GM12865 (cell line): ENCODE measurements at regions not wholly inside any gene's neighbourhood (a gene's known extent, or its start where the extent isn't known, plus 50 kb on each side); places are given as distances from the start of the nearest gene placed in this dataset.
A peak's percentile ranks its signal among the peaks of the same experiment; 100 is the strongest.

Experiments used
- DNase-seq: peaks from one replicate; pipeline ENCODE4 v3.0.0; 2010; ENCODE audit warnings: low read depth
- H3K4me3 ChIP-seq: 2 replicates; pipeline ENCODE4 v1.5.1; 2011; ENCODE audit warnings: mild to moderate bottlenecking, low read depth, low read length, control low read depth
- CTCF ChIP-seq: IDR thresholded peaks from 2 replicates; pipeline ENCODE4 v1.5.1; 2011; ENCODE audit warnings: low read length, control low read depth, low read depth, inconsistent platforms; ENCODE audit not compliant: insufficient read depth; ENCODE audit errors: missing control alignments

- no peak for TF ChIP-seq CTCF
- DNase-seq: no peak
- H3K4me3 ChIP-seq: no peak overlapping the region
Observed at GRCh38 chr10:130921911-130922440, 389.5 kb downstream of the TCERG1L start.

- no peak for TF ChIP-seq CTCF
- DNase-seq: no peak
- no peak overlapping the region for H3K4me3 ChIP-seq
Observed at GRCh38 chr10:130923596-130923995, 387.9 kb downstream of the TCERG1L start.

- no peak for TF ChIP-seq CTCF
- no peak for DNase-seq
- H3K4me3 ChIP-seq: no peak overlapping the region
Observed at GRCh38 chr10:130924138-130924819, 387.2 kb downstream of the TCERG1L start.

- no peak for DNase-seq
- H3K4me3 ChIP-seq: no peak overlapping the region
- no peak for TF ChIP-seq CTCF
Observed at GRCh38 chr10:130926442-130926841, 385.1 kb downstream of the TCERG1L start.

- no peak overlapping the region for H3K4me3 ChIP-seq
- DNase-seq: peak; percentile 3
- no peak for TF ChIP-seq CTCF
Observed at GRCh38 chr10:130927157-130927556, 384.4 kb downstream of the TCERG1L start.

GRCh38 chr10:130928306-130928705 lies 383.2 kb downstream of the TCERG1L start:
- no peak for TF ChIP-seq CTCF
- no peak overlapping the region for H3K4me3 ChIP-seq

More at GRCh38 chr10:130928306-130928705, 383.2 kb downstream of the TCERG1L start:
- DNase-seq: no peak
